GM12878 (cell line): ENCODE measurements at regions not wholly inside any gene's neighbourhood (a gene's known extent, or its start where the extent isn't known, plus 50 kb on each side); places are given as distances from the start of the nearest gene placed in this dataset.

Experiments
- ATAC-seq: fragments of 200-7000 bp; cut with Tn5 transposase; 3 replicates; pipeline ENCODE4 v1.9.1; 2020; ENCODE audit warnings: mild to moderate bottlenecking, moderate library complexity
- BruUV-seq: library from RNA; stranded (reverse); fragments of 400-500 nt; replicated peaks from 2 replicates; lab custom pipeline; 2021; lab: Mats Ljungman, UMichigan
- CTCF ChIA-PET: fragments of 300-600 bp; sonication (Branson Sonifier 250); formaldehyde crosslinking; extraction: SDS; loops from one replicate; lab custom pipeline; 2021; ENCODE audit warnings: inconsistent platforms; lab: Yijun Ruan, JAX
- POLR2A ChIA-PET: fragments of 350-600 bp; formaldehyde crosslinking; extraction: SDS; loops from one replicate; lab custom pipeline; 2021; ENCODE audit warnings: inconsistent platforms; lab: Charles Lee
- RAD21 ChIA-PET: fragments of 300-600 bp; sonication (Branson Sonifier 250); formaldehyde crosslinking; loops from one replicate; lab custom pipeline; 2023; ENCODE audit warnings: antibody characterized with exemption; ENCODE audit not compliant: unreplicated experiment; lab: Charles Lee
- SMC1A ChIA-PET: fragments of 300-600 bp; sonication (Branson Sonifier 250); formaldehyde crosslinking; loops from one replicate; lab custom pipeline; 2023; ENCODE audit not compliant: unreplicated experiment, uncharacterized antibody; lab: Charles Lee
- DNase-seq: peaks from one replicate; pipeline ENCODE4 v3.0.0-alpha.2; 2011; ENCODE audit warnings: low read depth, low spot score
- FAIRE-seq: peaks from 3 replicates; lab custom pipeline; 2011; peaks lifted over from hg19 to GRCh38; lab: Jason Lieb, UNC
- H2AFZ ChIP-seq: 2 replicates; pipeline ENCODE4 v1.6.0; 2011; ENCODE audit warnings: low read depth, low read length, control low read depth; ENCODE audit not compliant: control insufficient read depth
- H3K27ac ChIP-seq: 2 replicates; pipeline ENCODE4 v1.5.1; 2011; ENCODE audit warnings: control low read depth; ENCODE audit not compliant: control insufficient read depth, insufficient read depth
- H3K27me3 ChIP-seq, 2 experiments: replicated peaks in 1 of 2; 2 replicates each; pipeline versions ENCODE4 v1.6.0 to v1.6.1; 2011; ENCODE audit warnings: low read length in 1 of 2; ENCODE audit not compliant: control insufficient read depth in 2 of 2, insufficient read depth in 2 of 2
- H3K36me3 ChIP-seq, 2 experiments: 2 replicates each; pipeline ENCODE4 v1.5.1; 2011; ENCODE audit warnings: low read length in 1 of 2; ENCODE audit not compliant: control insufficient read depth in 2 of 2, insufficient read depth in 2 of 2
- H3K4me1 ChIP-seq: 2 replicates; pipeline ENCODE4 v1.6.1; 2011; ENCODE audit warnings: mild to moderate bottlenecking, low read length, moderate library complexity, mixed read lengths; ENCODE audit not compliant: control insufficient read depth, insufficient read depth
- H3K4me2 ChIP-seq: 2 replicates; pipeline ENCODE4 v1.6.0; 2011; ENCODE audit warnings: control low read depth; ENCODE audit not compliant: control insufficient read depth, insufficient read depth
- H3K4me3 ChIP-seq: fragments of 200-600 bp; sonication (generic); 2 replicates; pipeline ENCODE4 v1.5.1; 2016
- H3K79me2 ChIP-seq: 2 replicates; pipeline ENCODE4 v1.6.0; 2011; ENCODE audit warnings: low read length; ENCODE audit not compliant: control insufficient read depth, insufficient read depth
- H3K9ac ChIP-seq: 2 replicates; pipeline ENCODE4 v1.8.0; 2011; ENCODE audit warnings: low read length, control low read depth, mixed read lengths; ENCODE audit not compliant: control insufficient read depth, insufficient read depth
- H3K9me3 ChIP-seq: replicated peaks from 3 replicates; pipeline ENCODE4 v1.5.1; 2011; ENCODE audit warnings: mild to moderate bottlenecking, low read length; ENCODE audit not compliant: control insufficient read depth, insufficient read depth
- H4K20me1 ChIP-seq: 2 replicates; pipeline ENCODE4 v1.6.0; 2011; ENCODE audit not compliant: control insufficient read depth, insufficient read depth
- BCL11A ChIP-seq: IDR thresholded peaks from 2 replicates; pipeline ENCODE4 v1.6.1; 2011; ENCODE audit warnings: low read depth, low read length
- CBX5 ChIP-seq: sonication (generic); IDR thresholded peaks from 2 replicates; pipeline ENCODE4 v1.6.1; 2016; ENCODE audit warnings: low read depth, moderate library complexity, mild to moderate bottlenecking, inconsistent platforms
- NR2C1 ChIP-seq: fragments of 450-650 bp; IDR thresholded peaks from 2 replicates; pipeline ENCODE4 v1.6.1; 2017; ENCODE audit warnings: antibody characterized with exemption, mild to moderate bottlenecking, moderate library complexity
- WGBS: methylation state at CpG from one replicate; pipeline ENCODE4 v1.1.6; 2016; ENCODE audit warnings: low lambda C conversion rate; ENCODE audit not compliant: insufficient replicate concordance, insufficient coverage; ENCODE audit errors: missing lambda C conversion rate; 5-methylcytosine and 5-hydroxymethylcytosine counted together
- in situ Hi-C: fragments of 300-500 bp; cut with MboI; formaldehyde crosslinking; loops from 9 replicates; pipeline ENCODE4 v1.14.3; 2018; ENCODE audit warnings: mixed read lengths
- intact Hi-C: fragments of 100-400 bp; cut with micrococcal nuclease; formaldehyde crosslinking; loops from one replicate; pipeline ENCODE4 v1.14.2; 2022; ENCODE audit not compliant: unreplicated experiment

DNA sequence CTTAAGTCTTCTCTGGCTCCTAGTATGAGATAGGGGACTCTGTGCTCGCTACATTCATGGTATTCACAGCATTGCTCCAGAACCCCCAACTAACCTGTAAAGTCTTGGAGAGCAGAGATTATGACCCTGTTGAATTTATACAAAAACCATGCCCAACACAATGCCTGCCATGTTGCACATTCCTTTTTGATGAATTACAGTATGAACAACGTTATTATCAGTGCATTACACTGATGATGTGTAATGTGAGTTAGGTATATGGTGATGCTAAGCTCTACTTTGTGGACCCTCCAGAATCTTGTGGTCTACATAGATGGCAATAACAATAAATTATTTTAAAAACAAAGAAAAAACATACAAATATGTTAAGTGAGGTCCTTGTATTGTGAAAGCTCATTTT is 64.3 kb downstream of the EOMES start:
- FAIRE-seq = no peak
- H3K4me1 ChIP-seq = no peaks in the 10 kb centered on the region
- no peaks in the 10 kb centered on the region for H4K20me1 ChIP-seq
- no peaks in the 10 kb centered on the region for H3K27me3 ChIP-seq
- no peak for DNase-seq
- H3K27ac ChIP-seq = no peak overlapping the region
- in situ Hi-C loops = loop anchor here (25.0 kb wide), 1 partner anchor 521 kb away; no protein-coding TSS in a partner anchor
- no peak overlapping the region for H2AFZ ChIP-seq
- no peak for TF ChIP-seq CBX5
- TF ChIP-seq NR2C1 = no peak
- no peak for TF ChIP-seq BCL11A
- H3K4me3 ChIP-seq = no peak overlapping the region
- BruUV-seq = no TSS peak
- H3K79me2 ChIP-seq = no peaks in the 10 kb centered on the region
- H3K4me2 ChIP-seq = no peak overlapping the region
- H3K36me3 ChIP-seq = no peaks in the 10 kb centered on the region
- no peak overlapping the region for H3K9ac ChIP-seq
- WGBS = 0% methylated on average over 2 of the region's 2 CpGs
- POLR2A ChIA-PET = no interaction called here
- RAD21 ChIA-PET = interaction anchor here (1.7 kb wide), 1 partner anchor 54 kb away, joined by 3 read pairs; no protein-coding TSS in a partner anchor
- SMC1A ChIA-PET = interaction anchor here (1.0 to 4.2 kb wide), 9 partner anchors 9 to 365 kb away, joined by 3 to 21 read pairs (median 3); no protein-coding TSS in a partner anchor
- ATAC-seq = no peak
- H3K9me3 ChIP-seq = no peaks in the 10 kb centered on the region; the same call in 1 of the 3 replicates
- CTCF ChIA-PET = interaction anchor here (0.7 to 4.7 kb wide), 14 partner anchors 7 to 699 kb away, joined by 3 to 26 read pairs (median 4); no protein-coding TSS in a partner anchor
- intact Hi-C loops = loop anchor here (2.0 to 5.0 kb wide), 3 partner anchors 61 to 345 kb away; partner anchors contain the start of gene SLC4A7

DNA sequence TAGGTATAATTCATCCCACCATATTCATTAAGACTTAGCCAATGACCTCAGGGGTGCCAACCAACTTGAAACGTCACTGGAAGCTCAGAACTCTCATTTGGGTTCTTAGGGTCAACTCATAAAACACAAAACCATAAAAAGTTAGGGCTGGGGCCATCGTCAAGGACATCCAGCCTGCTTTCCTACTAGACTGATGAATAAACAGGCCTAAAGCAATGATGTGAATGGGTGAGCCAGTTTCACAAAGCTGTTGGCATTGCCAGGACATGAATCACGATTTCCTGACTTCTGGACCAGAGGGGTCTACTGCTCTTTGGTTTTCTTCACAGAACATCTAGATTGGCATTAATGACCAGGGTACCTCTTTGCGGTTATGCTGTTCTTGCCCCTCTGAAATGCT is 64.7 kb downstream of the EOMES start:
- no peaks in the 10 kb centered on the region for H3K27me3 ChIP-seq
- RAD21 ChIA-PET = no interaction called here
- no peak for FAIRE-seq
- CTCF ChIA-PET = interaction anchor here (0.7 to 4.7 kb wide), 12 partner anchors 7 to 700 kb away, joined by 3 to 26 read pairs (median 3); no protein-coding TSS in a partner anchor
- no peaks in the 10 kb centered on the region for H3K79me2 ChIP-seq
- H3K9me3 ChIP-seq = no peaks in the 10 kb centered on the region; the same call in 1 of the 3 replicates
- intact Hi-C loops = loop anchor here (5.0 kb wide), 2 partner anchors 60 to 175 kb away; partner anchors contain the start of gene SLC4A7
- in situ Hi-C loops = loop anchor here (25.0 kb wide), 1 partner anchor 520 kb away; no protein-coding TSS in a partner anchor
- no peak for TF ChIP-seq BCL11A
- H2AFZ ChIP-seq = no peak overlapping the region
- no peaks in the 10 kb centered on the region for H3K4me1 ChIP-seq
- no peak overlapping the region for H3K9ac ChIP-seq
- DNase-seq = no peak
- H3K36me3 ChIP-seq = no peaks in the 10 kb centered on the region
- POLR2A ChIA-PET = no interaction called here
- no peak for ATAC-seq
- SMC1A ChIA-PET = interaction anchor here (0.7 to 1.5 kb wide), 4 partner anchors 9 to 379 kb away, joined by 3 read pairs; no protein-coding TSS in a partner anchor
- 27% methylated on average over 4 of the region's 4 CpGs for WGBS
- no peaks in the 10 kb centered on the region for H4K20me1 ChIP-seq
- no peak overlapping the region for H3K4me2 ChIP-seq
- no peak overlapping the region for H3K27ac ChIP-seq
- BruUV-seq = no TSS peak
- H3K4me3 ChIP-seq = no peak overlapping the region
